Endothelial cell of umbilical vein (primary cell): ENCODE measurements at regions not wholly inside any gene's neighbourhood (a gene's known extent, or its start where the extent isn't known, plus 50 kb on each side); places are given as distances from the start of the nearest gene placed in this dataset.
"Not testable (repeated sequence)": the region's sequence is repeated elsewhere in the genome, so short reads cannot be mapped to it uniquely, and the experiment has no call there.

ENCODE experiments used
- BruUV-seq: library from RNA; stranded (reverse); fragments of 400-500 nt; replicated peaks from 2 replicates; lab custom pipeline; 2021; lab: Mats Ljungman, UMichigan
- CTCF ChIA-PET: fragments of 300-600, 350-600 bp; sonication (Branson Sonifier 250); formaldehyde crosslinking; loops from one replicate; lab custom pipeline; 2021; ENCODE audit warnings: antibody characterized with exemption, inconsistent platforms; lab: Charles Lee
- POLR2A ChIA-PET: fragments of 300-600, 350-600 bp; sonication (Branson Sonifier 250); formaldehyde crosslinking; loops from one replicate; lab custom pipeline; 2021; ENCODE audit warnings: antibody characterized with exemption, inconsistent platforms; lab: Charles Lee
- DNase-seq: peaks from one replicate; pipeline ENCODE4 v3.0.0-alpha.2; 2011; ENCODE audit warnings: low read depth, low spot score
- FAIRE-seq: peaks from 2 replicates; lab custom pipeline; 2011; peaks lifted over from hg19 to GRCh38; lab: Jason Lieb, UNC
- H2AFZ ChIP-seq: 2 replicates; pipeline ENCODE4 v1.6.0; 2012; ENCODE audit warnings: low read depth, low read length, control low read depth, inconsistent platforms
- H3K27ac ChIP-seq: 2 replicates; pipeline ENCODE4 v1.5.1; 2011; ENCODE audit warnings: low read depth, mild to moderate bottlenecking, control low read depth, low read length, moderate library complexity; ENCODE audit not compliant: insufficient read depth
- H3K27me3 ChIP-seq, 2 experiments: 2 replicates each; pipeline versions ENCODE4 v1.6.0 to v1.6.1; 2011; ENCODE audit warnings: low read length in 2 of 2, mixed read lengths in 1 of 2; ENCODE audit not compliant: control insufficient read depth in 2 of 2, insufficient read depth in 2 of 2
- H3K36me3 ChIP-seq, 2 experiments: 2 replicates in 1 of 2; 3 replicates in 1 of 2; pipeline ENCODE4 v1.5.1; 2011; ENCODE audit warnings: low read length in 2 of 2, mild to moderate bottlenecking in 1 of 2, moderate library complexity in 1 of 2; ENCODE audit not compliant: control insufficient read depth in 2 of 2, insufficient read depth in 2 of 2; ENCODE audit errors: extremely low read depth in 1 of 2
- H3K4me1 ChIP-seq: 3 replicates; pipeline ENCODE4 v1.5.1; 2011; ENCODE audit warnings: mild to moderate bottlenecking, low read length; ENCODE audit not compliant: control insufficient read depth, insufficient read depth; ENCODE audit errors: extremely low read depth
- H3K4me2 ChIP-seq: 2 replicates; pipeline ENCODE4 v1.6.1; 2011; ENCODE audit warnings: low read length, control low read depth, mixed read lengths; ENCODE audit not compliant: insufficient read depth
- H3K4me3 ChIP-seq, 3 experiments: fragments of 200-600 bp in 1 of 3; sonication (generic), shearing (Covaris generic) in 1 of 3; replicated peaks in 1 of 3; 2 replicates each; pipeline ENCODE4 v1.5.1; 2011 to 2016; ENCODE audit warnings: control low read depth in 3 of 3, low read length in 3 of 3, mild to moderate bottlenecking in 2 of 3, inconsistent platforms in 1 of 3, low read depth in 1 of 3, moderate library complexity in 1 of 3; ENCODE audit not compliant: insufficient read depth in 1 of 3
- H3K79me2 ChIP-seq: 2 replicates; pipeline ENCODE4 v1.6.0; 2012; ENCODE audit warnings: low read length, inconsistent platforms; ENCODE audit not compliant: control insufficient read depth, insufficient read depth
- H3K9ac ChIP-seq: replicated peaks from 2 replicates; pipeline ENCODE3; 2011; ENCODE audit warnings: low read length, control low read depth; ENCODE audit not compliant: insufficient read depth; ENCODE audit errors: extremely low read depth
- H3K9me1 ChIP-seq: replicated peaks from 3 replicates; pipeline ENCODE4 v1.6.0; 2011; ENCODE audit warnings: mild to moderate bottlenecking, low read length; ENCODE audit not compliant: control insufficient read depth, insufficient read depth; ENCODE audit errors: extremely low read depth
- H3K9me3 ChIP-seq: replicated peaks from 2 replicates; pipeline ENCODE4 v1.5.1; 2012; ENCODE audit warnings: low read length, inconsistent platforms; ENCODE audit not compliant: control insufficient read depth, insufficient read depth
- H4K20me1 ChIP-seq: replicated peaks from 2 replicates; pipeline ENCODE3; 2011; ENCODE audit warnings: mild to moderate bottlenecking, low read length; ENCODE audit not compliant: control insufficient read depth, insufficient read depth; ENCODE audit errors: extremely low read depth
- EZH2 ChIP-seq: IDR thresholded peaks from 2 replicates; pipeline ENCODE4 v1.6.1; 2012; ENCODE audit warnings: borderline replicate concordance, low read depth, mild to moderate bottlenecking, moderate library complexity, low read length, inconsistent platforms; ENCODE audit not compliant: severe bottlenecking
- MYC ChIP-seq: IDR thresholded peaks from one replicate; pipeline ENCODE4 v1.6.1; 2011; ENCODE audit warnings: mild to moderate bottlenecking, low read depth, low read length
- POLR2AphosphoS5 ChIP-seq: IDR thresholded peaks from 2 replicates; pipeline ENCODE4 v1.6.1; 2012; ENCODE audit warnings: low read depth, mild to moderate bottlenecking, control low read depth, low read length, moderate library complexity; ENCODE audit not compliant: insufficient read depth
- dilution Hi-C: fragments of 300-500 bp; cut with MboI; formaldehyde crosslinking; loops from one replicate; pipeline ENCODE4 v1.15.0; 2019; ENCODE audit warnings: low sequenced_read_pairs; ENCODE audit not compliant: extremely low pct_ligation_motif_present
- intact Hi-C: fragments of 100-400 bp; cut with micrococcal nuclease; formaldehyde crosslinking; loops from one replicate; pipeline ENCODE4 v1.10.0; 2022
- TF ChIP-seq, protein P1 (sequence below), 2 donors: IDR thresholded peaks; 1 replicate in 1 of 2; 2 replicates in 1 of 2; pipeline ENCODE4 v1.5.1; 2011; ENCODE audit warnings: low read length in 2 of 2, mild to moderate bottlenecking in 2 of 2, moderate library complexity in 2 of 2, control low read depth in 1 of 2, inconsistent platforms in 1 of 2, low read depth in 1 of 2; ENCODE audit not compliant: insufficient read depth in 1 of 2; ENCODE audit errors: extremely low read depth in 1 of 2
- TF ChIP-seq, protein P2 (sequence below): IDR thresholded peaks from 2 replicates; pipeline ENCODE4 v1.6.1; 2011; ENCODE audit not compliant: insufficient read depth, insufficient read length

DNA sequence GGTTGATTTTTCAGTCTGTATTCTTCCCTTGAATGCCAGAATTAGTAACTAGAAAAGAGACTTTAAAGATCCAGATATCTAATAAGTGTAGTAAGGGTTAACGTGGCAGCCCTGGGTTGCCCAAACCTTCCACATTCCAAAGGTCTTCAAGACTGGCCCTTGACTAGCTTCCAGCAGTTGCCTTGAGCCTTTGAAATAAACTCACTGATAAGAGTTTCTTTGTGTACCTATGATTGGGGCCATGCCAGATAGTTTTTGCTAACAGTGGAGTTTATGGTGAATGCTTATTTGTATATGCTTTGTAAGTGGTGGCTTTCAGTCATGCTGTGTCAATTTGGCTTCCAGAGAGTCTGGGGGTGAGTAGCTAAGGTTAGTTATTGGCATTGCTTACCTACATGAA is 722.3 kb downstream of the RNF144A start:
- TF ChIP-seq, protein P1, sequence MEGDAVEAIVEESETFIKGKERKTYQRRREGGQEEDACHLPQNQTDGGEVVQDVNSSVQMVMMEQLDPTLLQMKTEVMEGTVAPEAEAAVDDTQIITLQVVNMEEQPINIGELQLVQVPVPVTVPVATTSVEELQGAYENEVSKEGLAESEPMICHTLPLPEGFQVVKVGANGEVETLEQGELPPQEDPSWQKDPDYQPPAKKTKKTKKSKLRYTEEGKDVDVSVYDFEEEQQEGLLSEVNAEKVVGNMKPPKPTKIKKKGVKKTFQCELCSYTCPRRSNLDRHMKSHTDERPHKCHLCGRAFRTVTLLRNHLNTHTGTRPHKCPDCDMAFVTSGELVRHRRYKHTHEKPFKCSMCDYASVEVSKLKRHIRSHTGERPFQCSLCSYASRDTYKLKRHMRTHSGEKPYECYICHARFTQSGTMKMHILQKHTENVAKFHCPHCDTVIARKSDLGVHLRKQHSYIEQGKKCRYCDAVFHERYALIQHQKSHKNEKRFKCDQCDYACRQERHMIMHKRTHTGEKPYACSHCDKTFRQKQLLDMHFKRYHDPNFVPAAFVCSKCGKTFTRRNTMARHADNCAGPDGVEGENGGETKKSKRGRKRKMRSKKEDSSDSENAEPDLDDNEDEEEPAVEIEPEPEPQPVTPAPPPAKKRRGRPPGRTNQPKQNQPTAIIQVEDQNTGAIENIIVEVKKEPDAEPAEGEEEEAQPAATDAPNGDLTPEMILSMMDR (IDR thresholded peaks at IDR 0.05; ENCODE audit: extremely low read depth in 1 of 2, insufficient read depth in 1 of 2, low read depth in 1 of 2, low read length in 2 of 2): no peak
- no peak for TF ChIP-seq MYC
- TF ChIP-seq EZH2: no peak
- TF ChIP-seq, protein P2, sequence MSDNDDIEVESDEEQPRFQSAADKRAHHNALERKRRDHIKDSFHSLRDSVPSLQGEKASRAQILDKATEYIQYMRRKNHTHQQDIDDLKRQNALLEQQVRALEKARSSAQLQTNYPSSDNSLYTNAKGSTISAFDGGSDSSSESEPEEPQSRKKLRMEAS: no peak
- no peak for TF ChIP-seq POLR2AphosphoS5
- H3K9me3 ChIP-seq: peaks cover 2% of the 10 kb centered on the region
- H3K9ac ChIP-seq: no peak overlapping the region
- no peaks in the 10 kb centered on the region for H3K27me3 ChIP-seq
- no peaks in the 10 kb centered on the region for H3K36me3 ChIP-seq
- no peak overlapping the region for H3K4me2 ChIP-seq
- ChIA-PET CTCF (no interaction called here), POLR2A (no interaction called here)
- no peaks in the 10 kb centered on the region for H3K4me1 ChIP-seq
- no peaks in the 10 kb centered on the region for H3K9me1 ChIP-seq
- no TSS peak for BruUV-seq
- FAIRE-seq (no peak), DNase-seq (no peak)
- H3K27ac ChIP-seq: no peak overlapping the region
- no peak overlapping the region for H3K4me3 ChIP-seq
- dilution Hi-C loops: no loop called here
- intact Hi-C loops: no loop called here
- H2AFZ ChIP-seq: no peak overlapping the region
- no peaks in the 10 kb centered on the region for H4K20me1 ChIP-seq
- no peaks in the 10 kb centered on the region for H3K79me2 ChIP-seq

DNA sequence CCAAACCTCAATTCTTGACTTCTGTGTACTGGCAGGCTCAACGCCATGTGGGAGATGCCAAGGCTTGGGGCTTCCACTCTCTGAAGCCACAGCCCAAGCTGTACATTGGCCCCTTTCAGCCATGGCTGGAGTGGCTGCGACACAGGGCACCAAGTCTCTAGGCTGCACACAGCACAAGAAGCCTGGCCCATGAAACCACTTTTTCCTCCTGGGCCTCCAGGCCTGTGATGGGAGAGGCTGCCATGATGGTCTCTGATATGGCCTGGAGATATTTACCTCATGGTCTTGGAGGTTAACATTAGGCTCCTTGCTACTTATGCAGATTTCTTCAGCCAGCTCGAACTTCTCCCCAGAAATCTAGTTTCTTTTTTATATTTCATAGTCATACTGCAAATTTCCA is 724.1 kb downstream of the RNF144A start:
- FAIRE-seq, H3K27ac ChIP-seq, H3K36me3 ChIP-seq, H3K9me3 ChIP-seq, dilution Hi-C loops, H2AFZ ChIP-seq, H3K9me1 ChIP-seq, POLR2A ChIA-PET, DNase-seq, BruUV-seq, H3K4me1 ChIP-seq, H3K9ac ChIP-seq, H3K4me2 ChIP-seq, CTCF ChIA-PET, H3K27me3 ChIP-seq, H4K20me1 ChIP-seq, H3K4me3 ChIP-seq, H3K79me2 ChIP-seq, intact Hi-C loops: not testable (repeated sequence)
